ENCODE measurements at regions not wholly inside any gene's neighbourhood (a gene's known extent, or its start where the extent isn't known, plus 50 kb on each side); places are given as distances from the start of the nearest gene placed in this dataset.
A peak's percentile ranks its signal among the peaks of the same experiment; 100 is the strongest.
"Not testable (repeated sequence)": the region's sequence is repeated elsewhere in the genome, so short reads cannot be mapped to it uniquely, and the experiment has no call there.

DNA sequence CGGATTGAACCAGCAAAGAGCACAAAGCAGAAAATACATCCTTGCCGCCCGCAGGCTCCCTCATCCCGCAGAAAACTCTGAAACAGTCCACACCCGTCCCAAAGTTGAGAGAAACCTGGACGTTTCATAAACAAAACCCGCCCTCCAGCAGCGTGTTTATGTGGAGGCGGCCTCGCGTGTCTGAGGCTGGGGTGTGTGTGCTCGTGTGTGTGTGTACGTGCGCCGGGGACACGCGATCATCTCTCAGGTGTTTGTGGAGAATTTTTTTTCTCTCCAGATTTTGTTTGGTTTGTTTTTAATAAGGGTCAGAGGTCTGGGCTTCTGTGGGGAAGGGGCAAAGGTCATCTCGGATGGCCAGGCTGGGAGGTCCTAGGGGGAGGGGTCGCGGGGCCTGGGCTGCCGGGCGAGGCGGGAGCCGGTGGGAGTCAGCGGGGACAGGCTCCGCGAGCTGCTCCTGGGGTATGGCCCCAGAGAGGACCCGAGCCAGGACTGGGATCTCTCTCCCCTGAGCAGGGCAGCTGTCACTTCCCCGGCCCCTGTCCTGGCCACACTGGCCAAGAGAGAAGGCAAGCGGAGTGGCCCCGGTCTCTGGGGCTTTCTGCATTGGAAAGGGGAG lies 206.4 kb downstream of the C9orf50 start:
- no peak for DNase-seq (ENCODE audit: low read depth)

GRCh38 chr9:129413537-129414376 lies 207.1 kb downstream of the C9orf50 start:
- peak; percentile 99 for DNase-seq (ENCODE audit: low read depth)

DNA sequence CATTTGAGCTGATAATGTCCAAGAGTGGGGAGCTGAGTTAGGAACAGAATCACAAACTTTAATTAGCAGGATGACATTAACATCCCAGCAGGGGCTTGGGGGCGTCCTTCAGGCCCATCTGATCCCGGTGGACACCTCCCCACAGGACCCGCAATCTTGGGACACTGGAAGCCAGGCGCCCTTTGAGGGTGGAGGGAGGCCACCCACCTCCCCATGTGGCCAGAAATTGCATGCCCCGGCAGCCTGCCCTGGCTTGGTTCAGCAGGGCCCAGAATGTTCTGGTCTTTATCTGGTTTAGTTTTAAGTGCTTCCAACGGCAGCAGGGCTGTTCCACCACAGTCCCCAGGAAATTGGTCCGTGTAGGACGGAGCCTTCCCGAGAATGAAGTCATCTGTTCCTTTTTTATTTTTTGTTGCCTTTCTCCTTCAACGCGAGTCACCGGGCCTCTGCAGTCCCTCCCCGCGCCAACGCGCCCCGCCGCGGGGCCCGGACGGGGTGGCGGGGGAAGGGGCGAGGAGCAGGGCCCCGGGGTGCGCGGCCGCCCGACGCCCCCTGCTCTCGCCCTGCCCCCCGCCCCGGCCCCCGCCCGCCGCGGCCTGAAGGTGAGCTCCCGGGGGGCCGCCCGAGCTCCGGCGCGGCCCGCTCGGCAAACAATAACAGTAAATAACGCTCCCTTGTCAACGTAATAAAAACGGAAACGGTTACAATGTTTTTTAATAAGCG lies 207.9 kb downstream of the C9orf50 start:
- no peak for DNase-seq (ENCODE audit: low read depth)

GRCh38 chr9:129412176-129412813 lies 208.6 kb downstream of the C9orf50 start:
- not testable (repeated sequence) for DNase-seq (ENCODE audit: low read depth)

GRCh38 chr9:129411501-129412175 lies 209.3 kb downstream of the C9orf50 start:
- no peak for DNase-seq (ENCODE audit: low read depth)

- no peak for DNase-seq (ENCODE audit: low read depth)
These were observed 210.7 kb downstream of the C9orf50 start for GRCh38 chr9:129410226-129410625.

GRCh38 chr9:129408535-129409215 lies 212.2 kb downstream of the C9orf50 start:
- no peak for DNase-seq (ENCODE audit: low read depth)

DNA sequence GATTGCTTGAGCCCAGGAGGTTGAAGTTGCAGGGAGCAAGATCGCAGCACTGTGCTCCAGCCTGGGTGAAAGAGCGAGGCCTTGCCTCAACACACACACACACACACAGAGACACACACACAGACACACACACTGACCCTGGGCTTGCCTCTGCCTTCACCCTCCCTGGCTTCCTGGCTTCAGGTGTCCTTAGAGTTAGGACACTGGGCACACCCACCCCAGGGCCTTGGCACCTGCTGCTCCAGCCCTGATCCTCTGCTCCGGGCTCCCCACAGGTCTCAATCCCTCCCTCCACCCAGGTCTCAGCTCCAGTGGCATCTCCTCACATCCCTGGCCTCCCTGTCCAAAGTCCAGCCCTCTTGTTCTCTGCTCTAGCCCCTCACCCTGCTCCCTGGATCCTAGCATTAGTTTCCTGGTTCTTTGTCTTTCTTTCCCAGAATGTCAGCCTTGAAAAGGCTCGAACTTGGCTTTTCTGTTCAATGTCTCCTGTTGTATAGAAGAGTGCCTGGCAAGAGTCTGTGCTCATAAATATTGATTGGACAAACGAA lies 212.9 kb downstream of the C9orf50 start:
- DNase-seq (ENCODE audit: low read depth) = no peak

GRCh38 chr9:129406278-129407225 lies 214.3 kb downstream of the C9orf50 start:
- no peak for DNase-seq (ENCODE audit: low read depth)

DNA sequence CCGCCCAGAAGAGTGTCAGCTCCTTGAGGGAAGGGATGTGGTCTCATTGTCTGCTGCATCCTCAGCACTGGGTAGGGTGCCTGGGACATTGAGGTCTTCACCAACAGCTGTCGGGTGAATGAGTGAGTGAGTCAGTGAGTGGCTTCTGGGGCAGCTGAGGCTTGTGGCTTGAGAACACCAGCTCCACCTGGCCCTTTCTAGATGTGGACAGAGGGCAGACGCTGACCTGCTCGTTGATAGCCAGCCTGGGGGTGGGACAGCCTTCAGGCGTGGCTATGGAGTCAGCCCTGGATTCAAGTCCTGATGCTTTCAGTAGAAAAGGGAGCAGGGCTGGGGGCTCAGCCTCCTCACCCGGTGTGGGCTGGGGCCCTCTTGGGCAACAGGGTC lies 215.1 kb downstream of the C9orf50 start:
- DNase-seq (ENCODE audit: low read depth) = no peak

- no peak for DNase-seq (ENCODE audit: low read depth)
These were observed 215.6 kb downstream of the C9orf50 start for GRCh38 chr9:129405089-129405826.

- no peak for DNase-seq (ENCODE audit: low read depth)
These were observed 216.3 kb downstream of the C9orf50 start for GRCh38 chr9:129404621-129405020.

- no peak for DNase-seq (ENCODE audit: low read depth)
These were observed 216.9 kb downstream of the C9orf50 start for GRCh38 chr9:129403779-129404620.

GRCh38 chr9:129402931-129403778 lies 217.7 kb downstream of the C9orf50 start:
- DNase-seq (ENCODE audit: low read depth) = no peak

GRCh38 chr9:129402371-129402739 lies 218.5 kb downstream of the C9orf50 start:
- DNase-seq (ENCODE audit: low read depth) = no peak

- DNase-seq (ENCODE audit: low read depth) = no peak
These were observed 219.1 kb downstream of the C9orf50 start for GRCh38 chr9:129401623-129402370.
